H54 (cell line): ENCODE measurements at regions not wholly inside any gene's neighbourhood (a gene's known extent, or its start where the extent isn't known, plus 50 kb on each side); places are given as distances from the start of the nearest gene placed in this dataset.
A peak's percentile ranks its signal among the peaks of the same experiment; 100 is the strongest.

ENCODE experiments used
- DNase-seq: peaks from one replicate; pipeline ENCODE4 v3.0.0; 2011; ENCODE audit warnings: low spot score, mixed read lengths; ENCODE audit not compliant: insufficient read length
- FAIRE-seq: peaks from 3 replicates; lab custom pipeline; 2011; peaks lifted over from hg19 to GRCh38; lab: Jason Lieb, UNC
- POLR2A ChIP-seq: IDR thresholded peaks from 2 replicates; pipeline ENCODE4 v1.6.1; 2011; ENCODE audit warnings: low read depth, mild to moderate bottlenecking, low read length

DNA sequence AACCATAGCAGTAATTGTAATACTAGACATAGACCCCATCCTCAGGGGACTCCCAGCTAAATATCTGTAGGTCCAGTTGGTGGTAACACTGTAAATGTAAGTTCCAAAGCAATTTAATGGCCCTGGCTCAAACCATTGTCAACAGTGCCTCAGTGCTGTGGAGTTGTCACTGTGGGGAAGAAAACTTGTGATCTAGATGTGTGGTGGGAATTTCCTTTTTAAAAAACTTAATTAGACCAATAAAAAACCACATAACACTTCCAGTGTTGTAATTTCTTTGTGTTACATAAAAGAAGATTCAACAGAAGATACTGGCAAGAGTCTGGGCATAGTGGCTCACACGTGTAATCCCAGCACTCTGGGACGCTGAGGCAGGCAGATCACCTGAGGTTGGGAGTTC lies 138.6 kb upstream of the UMPS start:
- no peak for TF ChIP-seq POLR2A
- no peak for FAIRE-seq

GRCh38 chr3:124592658-124593441 lies 137.4 kb upstream of the UMPS start:
- FAIRE-seq (no peak), DNase-seq (no peak)
- no peak for TF ChIP-seq POLR2A

More for the DNA sequence above, 138.6 kb upstream of the UMPS start:
- DNase-seq: no peak

- DNase-seq: no peak
- no peak for TF ChIP-seq POLR2A
- no peak for FAIRE-seq
Observed at GRCh38 chr3:124593442-124593829, 136.8 kb upstream of the UMPS start.

DNA sequence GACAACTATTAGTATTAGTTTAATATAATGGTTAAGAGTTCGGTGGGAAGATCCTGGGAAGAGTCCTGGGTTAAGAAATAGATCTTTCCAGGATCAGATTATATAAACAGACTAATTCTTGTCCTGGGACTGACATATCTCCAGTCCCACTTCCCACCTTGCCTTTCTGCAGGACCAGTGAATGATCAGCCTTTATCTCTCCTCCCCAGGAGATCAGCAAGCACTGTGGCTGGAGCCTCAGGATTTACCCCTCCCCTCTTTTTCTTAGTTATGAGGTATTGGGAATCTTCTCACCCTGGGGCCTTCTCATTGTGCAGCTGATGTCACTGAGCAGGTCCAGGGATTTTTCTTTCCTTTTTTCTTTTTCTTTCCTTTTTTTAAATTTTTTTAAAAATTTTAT lies 135.7 kb upstream of the UMPS start:
- DNase-seq (no peak), FAIRE-seq (no peak)
- TF ChIP-seq POLR2A: no peak

DNA sequence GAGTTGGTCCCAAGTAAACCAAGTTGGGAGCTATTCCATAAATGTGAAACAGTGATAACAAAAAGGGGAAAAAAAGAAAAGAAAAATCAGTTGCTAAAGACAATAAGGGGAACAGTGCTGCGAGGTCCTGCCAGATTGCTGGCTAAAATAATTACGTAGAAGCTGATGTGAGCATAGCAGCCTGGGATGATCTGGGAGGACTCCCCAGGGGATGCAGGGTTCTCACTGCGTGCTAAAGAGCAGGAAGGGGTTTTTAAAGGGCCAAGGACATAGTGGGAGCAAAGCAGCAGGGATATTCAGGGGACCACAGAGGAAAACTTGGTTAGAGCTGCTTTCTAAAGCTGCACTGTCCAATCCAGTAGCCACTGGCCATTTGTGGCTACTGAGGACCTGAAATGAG lies 133.0 kb upstream of the UMPS start:
- FAIRE-seq: no peak
- DNase-seq: no peak
- TF ChIP-seq POLR2A: no peak

GRCh38 chr3:124597979-124598378 lies 132.3 kb upstream of the UMPS start:
- FAIRE-seq: no peak

GRCh38 chr3:124599147-124599765 lies 131.0 kb upstream of the UMPS start:
- FAIRE-seq: no peak
- no peak for TF ChIP-seq POLR2A
- DNase-seq: no peak

More at GRCh38 chr3:124597979-124598378, 132.3 kb upstream of the UMPS start:
- TF ChIP-seq POLR2A: no peak
- no peak for DNase-seq

DNA sequence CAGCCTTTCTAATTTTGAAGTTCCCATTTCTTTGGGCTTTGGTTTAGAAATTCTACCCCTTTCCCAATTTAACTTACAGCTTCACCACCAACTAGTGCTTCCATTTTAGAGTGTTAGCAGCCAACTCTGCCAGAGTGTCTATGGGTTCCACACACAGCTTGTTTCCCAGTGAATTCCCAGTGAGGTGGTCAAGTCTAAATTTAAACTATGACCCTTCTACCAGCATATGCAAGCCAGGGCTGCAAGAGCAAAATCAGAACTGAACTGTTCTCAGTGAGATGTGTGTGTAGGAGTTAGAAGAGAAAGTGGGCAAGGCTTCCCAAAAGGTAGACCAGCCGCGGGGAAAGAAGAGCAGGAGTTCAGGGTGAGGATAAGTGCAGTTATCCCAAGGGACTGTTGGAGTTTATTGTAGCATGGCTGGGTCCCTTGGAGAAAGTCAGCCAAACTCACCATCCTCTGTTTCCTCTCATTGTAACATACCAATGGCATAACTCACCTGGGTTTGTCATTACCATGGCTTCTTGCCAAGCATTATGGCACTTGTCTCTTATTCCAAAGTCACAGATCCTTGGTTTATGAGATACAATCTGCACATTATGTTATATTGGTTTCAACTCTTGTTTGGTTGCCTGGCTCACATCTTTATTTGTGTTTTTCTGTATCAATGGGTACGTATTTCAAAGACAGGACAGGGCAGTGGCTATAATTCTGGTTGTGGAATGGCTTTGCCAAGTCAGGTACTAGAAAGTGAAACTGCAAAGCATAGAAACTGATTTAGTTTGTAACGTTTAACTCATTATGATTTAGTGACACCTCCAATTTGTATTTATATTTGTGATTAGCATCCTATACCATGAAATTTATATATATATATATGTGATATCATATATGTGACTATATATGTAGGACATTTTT lies 130.2 kb upstream of the UMPS start:
- no peak for FAIRE-seq
- TF ChIP-seq POLR2A: no peak
- no peak for DNase-seq

- FAIRE-seq (no peak), DNase-seq (no peak)
- no peak for TF ChIP-seq POLR2A
Observed at GRCh38 chr3:124600765-124601164, 129.5 kb upstream of the UMPS start.

GRCh38 chr3:124601190-124601589 lies 129.1 kb upstream of the UMPS start:
- FAIRE-seq: no peak
- DNase-seq: no peak

DNA sequence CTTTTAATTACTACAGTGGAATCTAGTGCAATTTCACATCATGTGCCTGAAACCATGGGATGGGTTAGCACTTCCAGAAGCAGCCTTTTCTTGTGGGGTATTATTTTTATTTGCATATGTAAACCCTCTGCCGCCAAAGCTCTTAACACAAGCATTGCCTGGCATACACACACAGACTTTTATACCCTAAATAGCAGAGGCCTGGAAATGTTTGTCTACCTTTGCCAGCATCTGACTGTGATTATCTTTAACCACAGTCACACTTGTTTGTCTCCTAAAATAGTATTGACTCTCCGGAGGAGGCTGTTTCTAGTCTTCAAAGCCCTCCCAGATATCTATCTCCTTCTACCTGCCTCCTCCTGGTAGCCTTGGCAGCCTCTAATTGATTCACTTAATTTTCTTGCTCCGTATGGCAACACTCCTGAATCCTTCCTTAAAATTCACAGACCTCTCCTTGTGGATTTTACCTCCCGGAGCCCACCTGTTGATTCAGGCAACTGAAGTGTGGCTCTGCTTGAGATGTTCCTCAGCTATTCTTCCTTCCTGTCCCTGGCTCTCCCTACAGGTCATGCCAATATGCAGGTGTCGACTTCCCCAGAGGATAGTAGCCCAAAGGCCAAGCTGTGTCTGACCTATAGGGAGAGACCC lies 127.1 kb upstream of the UMPS start:
- no peak for FAIRE-seq
- DNase-seq: no peak
- no peak for TF ChIP-seq POLR2A

More at GRCh38 chr3:124601190-124601589, 129.1 kb upstream of the UMPS start:
- no peak for TF ChIP-seq POLR2A

- TF ChIP-seq POLR2A: no peak
- DNase-seq (no peak), FAIRE-seq (no peak)
Observed at GRCh38 chr3:124605781-124606579, 124.3 kb upstream of the UMPS start.

DNA sequence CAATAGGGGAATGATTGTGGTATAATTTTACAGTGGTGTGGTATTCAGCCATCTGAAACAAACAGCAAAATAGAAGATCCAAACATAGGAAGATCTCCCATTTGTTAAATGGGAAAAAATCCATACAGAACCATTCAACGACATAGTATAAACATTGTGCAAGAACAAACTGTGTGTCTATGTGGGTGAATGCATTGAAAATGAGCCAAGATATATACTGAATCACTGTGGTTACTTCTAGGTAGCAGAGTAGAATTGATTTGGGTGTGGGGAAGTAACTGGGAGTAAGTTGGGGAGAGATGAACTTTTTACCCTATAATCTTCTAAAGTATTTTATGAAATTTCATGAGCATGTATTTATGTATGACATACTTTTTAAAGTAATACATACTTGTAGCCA lies 123.1 kb upstream of the UMPS start:
- peak; percentile 31 for DNase-seq
- TF ChIP-seq POLR2A: no peak
- peak; percentile 86 for FAIRE-seq
